HEK293 (cell line): ENCODE measurements at regions not wholly inside any gene's neighbourhood (a gene's known extent, or its start where the extent isn't known, plus 50 kb on each side); places are given as distances from the start of the nearest gene placed in this dataset.

Experiments used
- CTCF ChIA-PET: fragments of 350-600 bp; formaldehyde crosslinking; extraction: SDS; loops from one replicate; lab custom pipeline; 2021; ENCODE audit warnings: antibody characterized with exemption; lab: Yijun Ruan, JAX
- POLR2A ChIA-PET: fragments of 300-600 bp; formaldehyde crosslinking; extraction: SDS; loops from one replicate; lab custom pipeline; 2020; ENCODE audit warnings: antibody characterized with exemption, inconsistent platforms; lab: Yijun Ruan, JAX
- H3K27ac ChIP-seq: fragments of 200-500 bp; sonication (Bioruptor generic); 2 replicates; pipeline ENCODE4 v1.5.1; 2014; ENCODE audit warnings: low read depth, low read length, control low read depth, inconsistent platforms; ENCODE audit errors: extremely low read depth
- H3K36me3 ChIP-seq, 2 experiments: fragments of 200-500 bp in 1 of 2; sonication (Bioruptor generic) in 1 of 2; 1 replicate in 1 of 2; 2 replicates in 1 of 2; pipeline ENCODE4 v1.5.1; 2014 to 2017; ENCODE audit warnings: inconsistent platforms in 2 of 2, low read length in 2 of 2; ENCODE audit not compliant: control insufficient read depth in 2 of 2, insufficient read depth in 1 of 2
- H3K4me1 ChIP-seq: fragments of 200-500 bp; sonication (Bioruptor generic); 2 replicates; pipeline ENCODE4 v1.5.1; 2014; ENCODE audit warnings: mild to moderate bottlenecking, low read length, inconsistent platforms; ENCODE audit not compliant: control insufficient read depth, insufficient read depth
- H3K4me3 ChIP-seq: 2 replicates; pipeline ENCODE4 v1.5.1; 2011; ENCODE audit warnings: low read depth, mild to moderate bottlenecking, control low read depth, low read length, moderate library complexity
- H3K9me3 ChIP-seq: fragments of 200-500 bp; sonication (Bioruptor generic); 2 replicates; pipeline ENCODE4 v1.5.1; 2014; ENCODE audit warnings: low read depth, low read length, inconsistent platforms; ENCODE audit not compliant: control insufficient read depth, insufficient read depth
- BCL11B ChIP-seq: fragments of 450-650 bp; formaldehyde crosslinking; IDR thresholded peaks from 2 replicates; pipeline ENCODE4 v1.5.1; 2016; ENCODE audit warnings: low read depth, missing biosample characterization, missing genetic modification characterization
- KLF9 ChIP-seq: fragments of 450-650 bp; formaldehyde crosslinking; IDR thresholded peaks from 2 replicates; pipeline ENCODE4 v1.5.1; 2016; ENCODE audit warnings: missing biosample characterization, missing genetic modification characterization, low read depth
- SCRT2 ChIP-seq: fragments of 450-650 bp; formaldehyde crosslinking; IDR thresholded peaks from 2 replicates; pipeline ENCODE4 v1.5.1; 2016; ENCODE audit warnings: missing biosample characterization, missing genetic modification characterization
- YY1 ChIP-seq: fragments of 450-650 bp; formaldehyde crosslinking; IDR thresholded peaks from 2 replicates; pipeline ENCODE4 v1.5.1; 2018; ENCODE audit warnings: missing biosample characterization, missing genetic modification characterization
- YY2 ChIP-seq: fragments of 450-650 bp; formaldehyde crosslinking; IDR thresholded peaks from 2 replicates; pipeline ENCODE4 v1.5.1; 2016; ENCODE audit warnings: missing biosample characterization, missing genetic modification characterization
- ZBTB1 ChIP-seq: fragments of 450-650 bp; formaldehyde crosslinking; IDR thresholded peaks from 2 replicates; pipeline ENCODE4 v1.5.1; 2016; ENCODE audit warnings: missing biosample characterization, missing genetic modification characterization
- ZBTB17 ChIP-seq: fragments of 450-650 bp; formaldehyde crosslinking; IDR thresholded peaks from 2 replicates; pipeline ENCODE4 v1.5.1; 2016; ENCODE audit warnings: missing biosample characterization, missing genetic modification characterization
- ZFP41 ChIP-seq: fragments of 450-650 bp; formaldehyde crosslinking; IDR thresholded peaks from 2 replicates; pipeline ENCODE4 v1.5.1; 2016; ENCODE audit warnings: missing biosample characterization, missing genetic modification characterization, borderline replicate concordance
- ZIC2 ChIP-seq: fragments of 450-650 bp; formaldehyde crosslinking; IDR thresholded peaks from 2 replicates; pipeline ENCODE4 v1.5.1; 2016; ENCODE audit warnings: missing biosample characterization, missing genetic modification characterization
- ZNF138 ChIP-seq: fragments of 450-650 bp; formaldehyde crosslinking; IDR thresholded peaks from 2 replicates; pipeline ENCODE4 v1.5.1; 2016; ENCODE audit warnings: missing biosample characterization, missing genetic modification characterization, borderline replicate concordance
- ZNF175 ChIP-seq: fragments of 450-650 bp; formaldehyde crosslinking; IDR thresholded peaks from 2 replicates; pipeline ENCODE4 v1.5.1; 2016; ENCODE audit warnings: missing biosample characterization, missing genetic modification characterization
- ZNF184 ChIP-seq: fragments of 450-650 bp; IDR thresholded peaks from 2 replicates; pipeline ENCODE4 v1.5.1; 2018; ENCODE audit warnings: missing biosample characterization, mild to moderate bottlenecking, missing genetic modification characterization
- ZNF19 ChIP-seq: fragments of 450-650 bp; formaldehyde crosslinking; IDR thresholded peaks from 2 replicates; pipeline ENCODE4; 2016; ENCODE audit warnings: missing biosample characterization, missing genetic modification characterization, low read depth
- ZNF202 ChIP-seq: fragments of 450-650 bp; formaldehyde crosslinking; IDR thresholded peaks from 2 replicates; pipeline ENCODE4 v1.5.1; 2016; ENCODE audit warnings: missing biosample characterization, missing genetic modification characterization, borderline replicate concordance
- ZNF292 ChIP-seq: fragments of 450-650 bp; formaldehyde crosslinking; IDR thresholded peaks from 2 replicates; pipeline ENCODE4 v1.5.1; 2016; ENCODE audit warnings: low read depth, missing biosample characterization, missing genetic modification characterization, borderline replicate concordance
- ZNF341 ChIP-seq: fragments of 450-650 bp; formaldehyde crosslinking; IDR thresholded peaks from 2 replicates; pipeline ENCODE4; 2016; ENCODE audit warnings: low read depth, missing biosample characterization, missing genetic modification characterization
- ZNF514 ChIP-seq: fragments of 450-650 bp; formaldehyde crosslinking; IDR thresholded peaks from 2 replicates; pipeline ENCODE4 v1.5.1; 2016; ENCODE audit warnings: missing biosample characterization, missing genetic modification characterization
- ZNF624 ChIP-seq: fragments of 450-650 bp; formaldehyde crosslinking; IDR thresholded peaks from 2 replicates; pipeline ENCODE4 v1.5.1; 2017; ENCODE audit warnings: missing biosample characterization, missing genetic modification characterization
- ZNF664 ChIP-seq: fragments of 450-650 bp; formaldehyde crosslinking; IDR thresholded peaks from 2 replicates; pipeline ENCODE4 v1.5.1; 2016; ENCODE audit warnings: missing biosample characterization, missing genetic modification characterization
- ZNF670 ChIP-seq: fragments of 450-650 bp; formaldehyde crosslinking; IDR thresholded peaks from 2 replicates; pipeline ENCODE4 v1.5.1; 2016; ENCODE audit warnings: missing biosample characterization, missing genetic modification characterization, low read depth
- TF ChIP-seq, protein P1 (sequence below): IDR thresholded peaks from 2 replicates; pipeline ENCODE4 v1.6.1; 2011; ENCODE audit warnings: mild to moderate bottlenecking, low read depth, low read length, borderline replicate concordance
- TF ChIP-seq, protein P2 (sequence below): fragments of 450-650 bp; formaldehyde crosslinking; IDR thresholded peaks from 2 replicates; pipeline ENCODE4 v1.5.1; 2016; ENCODE audit warnings: missing biosample characterization, missing genetic modification characterization
- TF ChIP-seq, protein P3 (sequence below): fragments of 450-650 bp; formaldehyde crosslinking; IDR thresholded peaks from 2 replicates; pipeline ENCODE4 v1.5.1; 2016; ENCODE audit warnings: missing biosample characterization, missing genetic modification characterization
- TF ChIP-seq, protein P4 (sequence below): fragments of 450-650 bp; formaldehyde crosslinking; IDR thresholded peaks from 2 replicates; pipeline ENCODE4 v1.5.1; 2016; ENCODE audit warnings: missing biosample characterization, missing genetic modification characterization

DNA sequence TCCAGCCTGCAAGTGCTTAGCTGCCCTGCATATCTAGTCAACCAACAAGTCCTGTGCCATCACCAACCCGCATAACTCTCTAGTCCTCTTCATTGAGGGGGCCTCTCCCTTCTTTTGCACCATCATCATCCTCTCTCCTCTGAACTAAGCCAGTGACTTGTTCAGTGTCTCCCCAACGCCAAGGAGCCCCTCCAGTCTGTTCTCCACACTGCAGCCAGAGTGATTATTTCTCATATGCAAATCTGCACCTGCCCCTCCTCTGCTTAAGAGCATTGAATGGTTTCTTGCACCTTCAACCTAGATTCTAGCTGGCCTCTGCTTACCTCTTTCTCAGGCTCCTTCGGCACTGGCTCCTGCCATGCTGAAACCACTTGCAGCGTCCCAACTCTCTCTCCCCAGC, 141.8 kb downstream of the FAM161A start:
- Histone ChIP-seq H3K4me3 (no peak overlapping the region), H3K27ac (no peak overlapping the region), H3K4me1 (no peaks in the 10 kb centered on the region)
- POLR2A ChIA-PET = no interaction called here
- CTCF ChIA-PET = no interaction called here
- TF ChIP-seq, protein P1, sequence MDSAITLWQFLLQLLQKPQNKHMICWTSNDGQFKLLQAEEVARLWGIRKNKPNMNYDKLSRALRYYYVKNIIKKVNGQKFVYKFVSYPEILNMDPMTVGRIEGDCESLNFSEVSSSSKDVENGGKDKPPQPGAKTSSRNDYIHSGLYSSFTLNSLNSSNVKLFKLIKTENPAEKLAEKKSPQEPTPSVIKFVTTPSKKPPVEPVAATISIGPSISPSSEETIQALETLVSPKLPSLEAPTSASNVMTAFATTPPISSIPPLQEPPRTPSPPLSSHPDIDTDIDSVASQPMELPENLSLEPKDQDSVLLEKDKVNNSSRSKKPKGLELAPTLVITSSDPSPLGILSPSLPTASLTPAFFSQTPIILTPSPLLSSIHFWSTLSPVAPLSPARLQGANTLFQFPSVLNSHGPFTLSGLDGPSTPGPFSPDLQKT = no peak
- TF ChIP-seq SCRT2 (no peak), YY1 (tag by site-specific recombination) (no peak), ZNF175 (tag by site-specific recombination) (no peak), ZIC2 (tag by site-specific recombination) (no peak), YY2 (tag by site-specific recombination) (no peak), KLF9 (no peak), ZNF624 (tag by site-specific recombination) (no peak), ZBTB1 (tag by site-specific recombination) (no peak), ZFP41 (no peak)
- TF ChIP-seq, protein P2, sequence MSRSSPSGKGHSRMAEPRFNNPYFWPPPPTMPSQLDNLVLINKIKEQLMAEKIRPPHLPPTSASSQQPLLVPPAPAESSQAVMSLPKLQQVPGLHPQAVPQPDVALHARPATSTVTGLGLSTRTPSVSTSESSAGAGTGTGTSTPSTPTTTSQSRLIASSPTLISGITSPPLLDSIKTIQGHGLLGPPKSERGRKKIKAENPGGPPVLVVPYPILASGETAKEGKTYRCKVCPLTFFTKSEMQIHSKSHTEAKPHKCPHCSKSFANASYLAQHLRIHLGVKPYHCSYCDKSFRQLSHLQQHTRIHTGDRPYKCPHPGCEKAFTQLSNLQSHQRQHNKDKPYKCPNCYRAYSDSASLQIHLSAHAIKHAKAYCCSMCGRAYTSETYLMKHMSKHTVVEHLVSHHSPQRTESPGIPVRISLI (tag by site-specific recombination) = no peak
- TF ChIP-seq, all 188 proteins: peak for 0
- Histone ChIP-seq H3K36me3 (no peaks in the 10 kb centered on the region), H3K9me3 (no peaks in the 10 kb centered on the region)

DNA sequence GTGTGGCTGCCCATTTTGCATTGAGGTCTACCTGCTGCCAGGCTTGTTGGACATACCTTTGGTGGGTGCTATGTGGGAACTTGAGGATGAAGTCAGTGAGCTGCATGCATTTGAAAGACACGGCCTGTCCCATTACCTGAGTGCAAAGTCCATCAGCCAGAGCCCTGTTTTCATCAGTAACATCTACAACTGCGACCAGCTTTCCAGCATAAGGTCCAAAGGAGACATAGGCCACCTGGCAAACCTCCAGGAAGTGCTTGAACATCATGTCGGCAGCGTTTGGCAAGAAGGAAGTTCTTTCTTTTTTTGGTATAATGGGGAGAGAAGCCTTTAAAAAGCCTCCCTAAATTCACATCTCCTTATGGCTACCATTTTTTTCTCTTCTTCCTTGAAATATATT, 143.1 kb downstream of the FAM161A start:
- Histone ChIP-seq H3K27ac (no peak overlapping the region), H3K4me3 (no peak overlapping the region), H3K4me1 (no peaks in the 10 kb centered on the region), H3K36me3 (no peaks in the 10 kb centered on the region), H3K9me3 (no peaks in the 10 kb centered on the region)
- POLR2A ChIA-PET = no interaction called here
- CTCF ChIA-PET = no interaction called here
- TF ChIP-seq ZNF184 (tag by site-specific recombination) (no peak), SCRT2 (no peak), ZNF202 (tag by site-specific recombination) (no peak), ZNF292 (tag by site-specific recombination) (no peak), BCL11B (tag by site-specific recombination) (no peak), ZNF664 (tag by site-specific recombination) (no peak), ZNF19 (tag by site-specific recombination) (no peak), ZNF341 (tag by site-specific recombination) (no peak), ZNF670 (tag by site-specific recombination) (no peak), ZNF514 (tag by site-specific recombination) (no peak), ZNF138 (tag by site-specific recombination) (no peak), ZBTB17 (no peak)
- TF ChIP-seq, protein P3, sequence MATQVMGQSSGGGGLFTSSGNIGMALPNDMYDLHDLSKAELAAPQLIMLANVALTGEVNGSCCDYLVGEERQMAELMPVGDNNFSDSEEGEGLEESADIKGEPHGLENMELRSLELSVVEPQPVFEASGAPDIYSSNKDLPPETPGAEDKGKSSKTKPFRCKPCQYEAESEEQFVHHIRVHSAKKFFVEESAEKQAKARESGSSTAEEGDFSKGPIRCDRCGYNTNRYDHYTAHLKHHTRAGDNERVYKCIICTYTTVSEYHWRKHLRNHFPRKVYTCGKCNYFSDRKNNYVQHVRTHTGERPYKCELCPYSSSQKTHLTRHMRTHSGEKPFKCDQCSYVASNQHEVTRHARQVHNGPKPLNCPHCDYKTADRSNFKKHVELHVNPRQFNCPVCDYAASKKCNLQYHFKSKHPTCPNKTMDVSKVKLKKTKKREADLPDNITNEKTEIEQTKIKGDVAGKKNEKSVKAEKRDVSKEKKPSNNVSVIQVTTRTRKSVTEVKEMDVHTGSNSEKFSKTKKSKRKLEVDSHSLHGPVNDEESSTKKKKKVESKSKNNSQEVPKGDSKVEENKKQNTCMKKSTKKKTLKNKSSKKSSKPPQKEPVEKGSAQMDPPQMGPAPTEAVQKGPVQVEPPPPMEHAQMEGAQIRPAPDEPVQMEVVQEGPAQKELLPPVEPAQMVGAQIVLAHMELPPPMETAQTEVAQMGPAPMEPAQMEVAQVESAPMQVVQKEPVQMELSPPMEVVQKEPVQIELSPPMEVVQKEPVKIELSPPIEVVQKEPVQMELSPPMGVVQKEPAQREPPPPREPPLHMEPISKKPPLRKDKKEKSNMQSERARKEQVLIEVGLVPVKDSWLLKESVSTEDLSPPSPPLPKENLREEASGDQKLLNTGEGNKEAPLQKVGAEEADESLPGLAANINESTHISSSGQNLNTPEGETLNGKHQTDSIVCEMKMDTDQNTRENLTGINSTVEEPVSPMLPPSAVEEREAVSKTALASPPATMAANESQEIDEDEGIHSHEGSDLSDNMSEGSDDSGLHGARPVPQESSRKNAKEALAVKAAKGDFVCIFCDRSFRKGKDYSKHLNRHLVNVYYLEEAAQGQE (tag by site-specific recombination) = no peak
- TF ChIP-seq, protein P4, sequence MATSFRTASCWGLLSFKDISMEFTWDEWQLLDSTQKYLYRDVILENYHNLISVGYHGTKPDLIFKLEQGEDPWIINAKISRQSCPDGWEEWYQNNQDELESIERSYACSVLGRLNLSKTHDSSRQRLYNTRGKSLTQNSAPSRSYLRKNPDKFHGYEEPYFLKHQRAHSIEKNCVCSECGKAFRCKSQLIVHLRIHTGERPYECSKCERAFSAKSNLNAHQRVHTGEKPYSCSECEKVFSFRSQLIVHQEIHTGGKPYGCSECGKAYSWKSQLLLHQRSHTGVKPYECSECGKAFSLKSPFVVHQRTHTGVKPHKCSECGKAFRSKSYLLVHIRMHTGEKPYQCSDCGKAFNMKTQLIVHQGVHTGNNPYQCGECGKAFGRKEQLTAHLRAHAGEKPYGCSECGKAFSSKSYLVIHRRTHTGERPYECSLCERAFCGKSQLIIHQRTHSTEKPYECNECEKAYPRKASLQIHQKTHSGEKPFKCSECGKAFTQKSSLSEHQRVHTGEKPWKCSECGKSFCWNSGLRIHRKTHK (tag by site-specific recombination) = no peak
